HepG2 (cell line): ENCODE measurements at regions not wholly inside any gene's neighbourhood (a gene's known extent, or its start where the extent isn't known, plus 50 kb on each side); places are given as distances from the start of the nearest gene placed in this dataset.

ENCODE experiments used
- ATAC-seq: fragments of 200-7000 bp; cut with Tn5 transposase; 3 replicates; pipeline ENCODE4 v1.9.1; 2020; ENCODE audit warnings: mild to moderate bottlenecking, moderate library complexity
- BruUV-seq: library from RNA; stranded (reverse); fragments of 400-500 nt; replicated peaks from 2 replicates; lab custom pipeline; 2021; lab: Mats Ljungman, UMichigan
- CTCF ChIA-PET: fragments of 300-600 bp; formaldehyde crosslinking; extraction: SDS; loops from one replicate; lab custom pipeline; 2021; ENCODE audit warnings: low total read pairs, inconsistent platforms, low intra/inter-chr PET ratio; lab: Yijun Ruan, JAX
- POLR2A ChIA-PET: fragments of 350-600 bp; sonication (Branson Sonifier 250); formaldehyde crosslinking; loops from one replicate; lab custom pipeline; 2020; ENCODE audit warnings: antibody characterized with exemption, inconsistent platforms; lab: Yijun Ruan, JAX
- DNase-seq: peaks from one replicate; pipeline ENCODE4 v3.0.0-alpha.2; 2015; ENCODE audit warnings: low spot score
- FAIRE-seq: peaks from 3 replicates; lab custom pipeline; 2011; peaks lifted over from hg19 to GRCh38; lab: Jason Lieb, UNC
- H2AFZ ChIP-seq: one replicate; pipeline ENCODE4 v1.6.1; 2011; ENCODE audit warnings: low read length, inconsistent platforms
- H3K27ac ChIP-seq: fragments of 300-600 bp; 3 replicates; pipeline ENCODE4 v1.8.0; 2011; ENCODE audit warnings: mixed run types, mild to moderate bottlenecking, mixed read lengths, low read length, inconsistent platforms; ENCODE audit not compliant: insufficient read depth; ENCODE audit errors: extremely low read length
- H3K27me3 ChIP-seq, 2 experiments: fragments of 200-600 bp in 1 of 2; 2 replicates in 1 of 2; 3 replicates in 1 of 2; pipeline versions ENCODE4 v1.6.0 to v1.8.0; 2011; ENCODE audit warnings: low read length in 2 of 2, mild to moderate bottlenecking in 2 of 2, moderate library complexity in 2 of 2, inconsistent platforms in 1 of 2; ENCODE audit not compliant: insufficient read depth in 2 of 2, control insufficient read depth in 1 of 2
- H3K36me3 ChIP-seq, 2 experiments: fragments of 200-600 bp in 1 of 2; replicated peaks in 1 of 2; 2 replicates in 1 of 2; 3 replicates in 1 of 2; pipeline versions ENCODE4 v1.5.1 to v1.8.0; 2011; ENCODE audit warnings: low read length in 2 of 2, inconsistent platforms in 1 of 2; ENCODE audit not compliant: insufficient read depth in 2 of 2, control insufficient read depth in 1 of 2
- H3K4me1 ChIP-seq: 2 replicates; pipeline ENCODE4 v1.5.1; 2012; ENCODE audit warnings: low read length, inconsistent platforms; ENCODE audit not compliant: insufficient read depth
- H3K4me2 ChIP-seq: 2 replicates; pipeline ENCODE4 v1.6.0; 2011; ENCODE audit warnings: low read depth, low read length, inconsistent platforms
- H3K4me3 ChIP-seq, 3 experiments: fragments of 200-600 bp in 1 of 3; sonication (generic), shearing (Covaris generic) in 1 of 3; replicated peaks in 1 of 3; 2 replicates each; pipeline ENCODE4 v1.5.1; 2011 to 2016; ENCODE audit warnings: low read length in 3 of 3, inconsistent platforms in 2 of 3, low read depth in 2 of 3, mild to moderate bottlenecking in 2 of 3, control low read depth in 1 of 3, mixed read lengths in 1 of 3; ENCODE audit not compliant: insufficient read depth in 1 of 3
- H3K79me2 ChIP-seq: one replicate; pipeline ENCODE4 v1.6.1; 2011; ENCODE audit warnings: low read length, inconsistent platforms; ENCODE audit not compliant: insufficient read depth
- H3K9ac ChIP-seq: 2 replicates; pipeline ENCODE4 v1.6.0; 2011; ENCODE audit warnings: mild to moderate bottlenecking, low read depth, low read length, inconsistent platforms; ENCODE audit not compliant: insufficient read depth
- H3K9me3 ChIP-seq: 2 replicates; pipeline ENCODE4 v1.5.1; 2012; ENCODE audit warnings: mild to moderate bottlenecking, low read length
- H4K20me1 ChIP-seq: 2 replicates; pipeline ENCODE4 v1.6.0; 2011; ENCODE audit warnings: inconsistent platforms, mild to moderate bottlenecking, low read length, moderate library complexity; ENCODE audit not compliant: insufficient read depth
- ARID2 ChIP-seq: sonication (generic); formaldehyde crosslinking; IDR thresholded peaks from 2 replicates; pipeline ENCODE4 v1.8.1; 2022; ENCODE audit warnings: mild to moderate bottlenecking, missing genetic modification reagents, borderline replicate concordance
- ARNTL ChIP-seq: sonication (generic); formaldehyde crosslinking; IDR thresholded peaks from 2 replicates; pipeline ENCODE4 v1.4.0; 2020; ENCODE audit warnings: mild to moderate bottlenecking, missing genetic modification reagents
- FOXK1 ChIP-seq: sonication (generic); formaldehyde crosslinking; IDR thresholded peaks from 2 replicates; pipeline ENCODE4 v1.4.0; 2020; ENCODE audit warnings: low read depth, missing genetic modification reagents, borderline replicate concordance
- HNF4G ChIP-seq, 2 experiments: sonication (generic) in 1 of 2; formaldehyde crosslinking in 1 of 2; IDR thresholded peaks; 2 replicates each; pipeline versions ENCODE4 v1.4.0 to v1.6.1; 2011 to 2020; ENCODE audit warnings: borderline replicate concordance in 2 of 2, low read depth in 2 of 2, mild to moderate bottlenecking in 2 of 2, low read length in 1 of 2, missing genetic modification reagents in 1 of 2, moderate library complexity in 1 of 2
- RFXAP ChIP-seq: sonication (generic); formaldehyde crosslinking; IDR thresholded peaks from 2 replicates; pipeline ENCODE4 v1.4.0; 2020; ENCODE audit warnings: missing genetic modification reagents, borderline replicate concordance
- ZNF512B ChIP-seq: sonication (generic); formaldehyde crosslinking; IDR thresholded peaks from 2 replicates; pipeline ENCODE4 v1.5.1; 2020; ENCODE audit warnings: missing genetic modification reagents, mild to moderate bottlenecking, borderline replicate concordance
- WGBS: methylation state at CpG from one replicate; pipeline ENCODE4 v1.1.6; 2017; ENCODE audit warnings: low lambda C conversion rate; 5-methylcytosine and 5-hydroxymethylcytosine counted together
- in situ Hi-C: cut with HindIII; loops from 2 replicates; pipeline ENCODE4 v1.10.0; 2017; ENCODE audit warnings: low pct_unique_long_range_greater_than_20kb; ENCODE audit not compliant: extremely low pct_ligation_motif_present
- intact Hi-C: fragments of 100-400 bp; cut with micrococcal nuclease; formaldehyde crosslinking; loops from one replicate; pipeline ENCODE4 v1.10.0; 2022; ENCODE audit not compliant: unreplicated experiment

- no peak for TF ChIP-seq RFXAP (CRISPR knock-in tag)
- TF ChIP-seq HNF4G (IDR thresholded peaks at IDR 0.05; ENCODE audit: borderline replicate concordance, low read depth, low read length), result no peak
- TF ChIP-seq HNF4G (CRISPR knock-in tag; IDR thresholded peaks at IDR 0.05; ENCODE audit: borderline replicate concordance, low read depth), result no peak
- no peak for TF ChIP-seq FOXK1 (CRISPR knock-in tag)
- no peak for TF ChIP-seq ZNF512B (CRISPR knock-in tag)
- TF ChIP-seq ARID2 (CRISPR knock-in tag), result no peak
Measured at GRCh38 chr19:27901078-27901477, 1311.9 kb downstream of the UQCRFS1 start (continued).

GRCh38 chr19:27896091-27896490, 1316.9 kb downstream of the UQCRFS1 start:
- no peak for ATAC-seq
- no CpG with 5 or more reads among the region's 1 CpG for WGBS
- no peak for TF ChIP-seq ARNTL (CRISPR knock-in tag)

More at GRCh38 chr19:27896091-27896490, 1316.9 kb downstream of the UQCRFS1 start:
- CTCF ChIA-PET, result no interaction called here
- BruUV-seq, result no TSS peak
- H3K79me2 ChIP-seq, result no peaks in the 10 kb centered on the region
- peaks cover 100% of the 10 kb centered on the region for H3K9me3 ChIP-seq
- H4K20me1 ChIP-seq, result no peaks in the 10 kb centered on the region
- H3K4me3 ChIP-seq, result no peak overlapping the region
- H2AFZ ChIP-seq, result no peak overlapping the region
- intact Hi-C loops (no loop called here), in situ Hi-C loops (no loop called here)
- no peaks in the 10 kb centered on the region for H3K36me3 ChIP-seq
- H3K27ac ChIP-seq, result no peak overlapping the region
- H3K9ac ChIP-seq, result no peak overlapping the region
- H3K27me3 ChIP-seq, result no peaks in the 10 kb centered on the region
- FAIRE-seq, result no peak
- no peaks in the 10 kb centered on the region for H3K4me1 ChIP-seq
- POLR2A ChIA-PET, result no interaction called here
- DNase-seq, result no peak
- no peak overlapping the region for H3K4me2 ChIP-seq
